NCI-H2196 treated with DMSO at 0.1 percent for 48 hours (cell line): ENCODE measurements at regions not wholly inside any gene's neighbourhood (a gene's known extent, or its start where the extent isn't known, plus 50 kb on each side); places are given as distances from the start of the nearest gene placed in this dataset.

ENCODE experiments used
- DNase-seq: peaks from one replicate; lab custom pipeline; 2025; ENCODE audit not compliant: unreplicated experiment; lab: John Stamatoyannopoulos, UW

DNA sequence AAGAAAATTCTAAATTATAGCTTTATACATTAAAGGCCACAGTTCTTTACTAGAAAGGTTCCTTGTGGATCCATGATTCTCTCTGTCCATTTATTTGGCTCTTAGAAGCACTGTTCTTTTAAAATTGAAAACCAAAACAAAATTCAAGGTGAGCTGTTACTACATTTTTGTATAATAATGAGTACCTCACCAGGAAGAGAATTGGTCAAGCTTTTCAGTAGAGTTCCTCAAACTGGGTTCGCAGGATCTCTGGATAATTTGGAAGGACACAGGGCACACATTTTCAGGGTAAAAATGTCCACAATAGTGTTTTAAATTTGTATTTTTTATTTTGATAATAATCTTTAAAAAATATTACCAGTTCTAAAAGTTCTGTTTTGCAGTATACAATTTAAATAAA, 93.0 kb downstream of the PPP1R3A start:
- DNase-seq, result no peak

DNA sequence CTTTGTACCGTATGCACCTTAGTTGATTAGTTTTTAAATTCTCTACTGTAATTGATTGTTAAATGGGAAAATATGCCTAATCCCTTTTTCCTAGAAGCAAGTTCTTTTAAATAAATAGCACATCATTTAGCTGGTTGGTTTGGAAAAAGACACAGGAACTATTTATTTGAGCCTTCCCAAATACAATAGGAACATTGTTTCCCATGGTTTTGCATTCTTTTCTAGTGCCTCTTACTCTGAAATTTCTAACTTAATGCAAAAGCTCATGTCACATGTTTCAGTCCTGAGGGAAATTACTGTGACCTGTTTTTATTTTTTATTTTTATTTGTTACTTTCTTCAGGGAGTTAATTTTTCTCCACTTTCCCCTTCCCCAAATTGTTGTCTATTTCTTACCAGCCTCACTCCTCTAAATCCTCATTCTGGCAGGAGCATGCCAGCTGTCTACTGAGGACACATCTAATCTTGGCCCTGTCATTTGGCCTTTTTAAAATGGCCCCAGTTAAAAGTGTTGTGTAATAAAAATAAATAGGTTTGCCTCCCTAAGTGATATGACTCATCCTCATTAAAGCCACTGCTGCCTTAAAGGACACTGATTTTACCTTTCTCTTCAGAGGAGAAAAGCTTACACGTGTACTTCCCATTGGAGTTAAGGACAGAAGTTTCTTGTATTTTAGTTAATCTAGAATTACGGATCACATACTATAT, 94.5 kb downstream of the PPP1R3A start:
- DNase-seq, result no peak

DNA sequence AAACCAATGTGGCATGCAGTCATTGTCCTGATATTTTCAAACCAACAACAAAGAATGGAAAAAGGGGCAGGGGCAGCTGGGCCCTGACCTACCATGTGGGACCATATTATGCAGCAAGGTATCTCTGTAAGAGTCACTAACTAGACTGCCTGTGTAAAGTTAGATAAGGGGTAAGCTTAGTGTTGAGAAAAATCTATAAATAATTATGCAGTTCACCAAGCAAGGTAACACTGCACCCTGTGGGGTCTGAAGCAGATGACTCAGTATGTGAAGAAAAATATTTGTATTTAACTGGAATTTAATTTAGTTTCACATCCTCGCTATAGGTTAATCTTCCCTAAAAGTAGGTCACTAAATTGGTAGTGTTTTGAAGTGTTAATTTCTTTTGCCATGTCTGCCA, 99.3 kb downstream of the PPP1R3A start:
- DNase-seq, result no peak

DNA sequence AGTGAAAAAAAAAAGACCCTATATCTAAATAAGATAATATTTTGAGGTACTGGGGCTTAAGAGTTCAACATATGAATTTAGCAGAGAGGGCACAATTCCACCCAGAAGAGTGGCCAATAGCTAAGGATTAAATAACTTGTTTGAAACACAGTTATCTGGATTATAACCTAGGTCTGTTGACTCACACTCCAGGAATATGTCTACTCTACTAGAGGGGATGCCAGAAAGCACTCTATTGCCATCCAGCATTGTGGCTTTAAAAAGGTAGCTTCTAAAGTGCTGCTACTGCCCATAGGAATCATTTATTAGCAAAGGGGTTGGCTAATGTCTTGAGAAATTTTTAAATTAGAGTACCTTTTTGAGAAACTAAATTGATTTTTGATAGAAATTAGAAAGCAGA, 102.2 kb downstream of the PPP1R3A start:
- no peak for DNase-seq

DNA sequence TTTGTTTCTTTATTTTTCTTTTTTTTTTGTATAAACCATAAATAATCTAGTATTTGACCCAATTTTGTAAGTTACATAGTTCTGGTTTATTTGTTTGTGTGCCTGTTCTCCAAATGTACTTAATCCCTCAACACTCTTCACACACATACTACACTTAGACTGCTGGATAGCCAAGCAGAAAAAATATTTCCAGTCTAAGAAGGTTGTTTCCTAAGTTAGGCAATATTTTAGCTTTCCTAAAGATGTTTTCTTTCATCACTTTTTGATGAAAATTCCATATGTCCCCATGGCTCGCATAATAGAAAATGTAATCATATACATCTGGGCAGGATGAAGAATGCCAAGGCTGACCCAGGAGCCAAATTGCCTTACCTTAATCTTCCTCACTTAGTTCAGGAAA, 105.3 kb downstream of the PPP1R3A start:
- no peak for DNase-seq

DNA sequence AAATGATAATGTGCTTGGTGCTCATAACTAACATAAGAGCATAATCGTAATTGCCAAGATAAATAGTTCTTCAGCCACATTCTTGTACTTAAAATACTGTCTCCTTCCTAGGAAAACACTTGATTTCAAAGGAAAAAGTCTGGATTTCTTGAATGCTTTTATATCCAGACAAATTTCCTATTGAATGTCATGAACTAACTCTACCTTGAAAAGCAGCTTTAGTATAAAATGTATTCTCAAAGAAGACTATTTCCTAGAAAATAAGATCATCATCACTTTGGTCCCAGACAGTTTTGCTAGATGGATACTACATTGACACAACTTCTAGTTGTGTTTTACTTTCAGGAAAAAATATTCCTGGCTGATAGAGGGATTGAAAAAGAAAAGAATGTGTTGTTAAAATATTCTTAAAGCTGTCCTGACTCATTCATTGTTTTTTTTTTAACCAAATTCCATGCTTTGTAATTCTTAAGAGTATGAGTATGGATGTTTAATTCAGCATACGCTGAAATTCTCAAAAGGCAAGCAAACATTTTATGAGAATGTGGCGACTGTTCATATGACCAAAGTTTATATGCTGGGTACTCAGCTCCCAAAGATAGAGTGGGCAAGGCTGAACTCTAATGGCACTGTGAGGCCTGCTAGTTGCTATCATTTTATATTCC, 106.1 kb downstream of the PPP1R3A start:
- no peak for DNase-seq

DNA sequence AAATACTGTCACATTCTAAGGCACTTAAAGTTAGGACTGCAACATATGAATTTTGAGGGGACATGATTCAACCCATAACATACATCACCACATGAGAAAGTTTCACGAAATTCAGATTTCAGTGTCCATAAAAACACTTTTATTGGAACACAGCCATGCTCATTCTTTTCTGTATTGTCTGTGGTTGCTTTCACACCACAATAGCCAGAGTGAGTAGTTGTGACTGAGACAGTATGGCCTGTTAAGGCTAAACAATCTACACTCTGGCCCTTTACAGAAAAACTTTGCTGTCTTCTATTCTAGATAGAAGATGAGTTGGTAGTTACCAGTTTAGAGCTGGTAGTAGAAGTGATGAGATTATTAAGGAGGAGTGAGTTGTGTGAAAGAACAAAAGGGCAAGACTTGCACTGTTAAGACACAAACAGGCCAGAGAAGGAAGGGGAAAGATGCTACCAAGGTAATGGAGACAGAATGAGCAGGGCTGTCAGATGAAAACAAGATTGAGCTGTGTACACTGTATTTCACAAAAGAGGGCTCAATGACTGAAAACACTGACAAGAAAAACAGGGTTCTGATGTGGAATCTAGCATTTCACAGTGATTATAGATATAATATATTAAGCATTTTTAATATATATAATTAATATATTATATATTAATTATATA, 108.6 kb downstream of the PPP1R3A start:
- DNase-seq, result no peak

DNA sequence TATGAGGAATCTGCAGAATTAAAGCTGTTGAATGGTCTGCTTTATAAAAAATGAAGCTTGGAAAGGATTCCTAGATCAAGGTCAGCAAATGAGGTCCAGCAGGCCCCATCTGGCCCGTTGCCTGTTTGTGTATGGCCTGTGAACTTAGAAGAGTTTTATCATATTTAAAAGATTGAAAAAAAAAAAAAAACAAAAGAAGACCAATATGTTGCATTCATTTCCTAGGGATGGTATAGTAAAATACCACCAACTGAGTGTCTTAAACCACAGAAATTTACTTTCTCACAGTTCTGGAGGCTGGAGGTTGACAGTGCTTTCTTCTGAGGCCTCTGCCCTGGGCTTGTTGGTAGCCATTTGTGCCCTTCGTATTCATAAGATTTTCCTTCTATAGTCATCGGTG, 109.2 kb downstream of the PPP1R3A start:
- DNase-seq, result no peak

DNA sequence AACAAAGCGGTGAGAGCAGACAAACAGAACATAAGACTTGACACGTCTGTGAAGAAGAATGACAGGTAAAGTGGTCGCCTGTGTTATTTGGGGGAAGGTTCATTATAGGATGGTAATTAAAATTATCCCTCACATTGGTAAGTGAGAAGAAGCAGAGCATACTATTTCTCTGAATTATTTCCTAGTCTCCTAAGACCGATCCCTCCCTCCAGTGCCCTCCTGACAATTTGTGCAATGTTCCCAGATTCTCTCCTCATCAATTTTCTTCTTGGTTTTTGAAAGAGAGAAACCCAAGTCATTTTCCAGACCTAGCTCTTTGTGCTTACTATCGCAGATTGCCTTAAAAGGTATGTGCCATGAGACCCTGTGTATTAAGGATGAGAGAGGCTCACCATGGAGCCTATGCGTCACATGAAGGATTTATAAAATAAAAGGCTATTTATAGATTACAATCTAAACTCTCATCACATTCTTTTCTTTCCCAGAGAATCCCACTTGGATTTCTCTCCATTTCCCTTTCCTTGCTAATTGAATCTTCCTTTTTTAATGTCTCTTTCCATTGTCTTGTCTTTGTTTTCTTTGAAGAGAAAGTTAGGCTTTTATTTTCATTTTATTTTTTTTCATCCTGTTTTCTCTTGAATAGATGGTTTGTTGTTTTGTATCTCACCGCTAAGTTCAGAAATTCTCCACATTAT, 112.0 kb downstream of the PPP1R3A start:
- DNase-seq, result no peak

DNA sequence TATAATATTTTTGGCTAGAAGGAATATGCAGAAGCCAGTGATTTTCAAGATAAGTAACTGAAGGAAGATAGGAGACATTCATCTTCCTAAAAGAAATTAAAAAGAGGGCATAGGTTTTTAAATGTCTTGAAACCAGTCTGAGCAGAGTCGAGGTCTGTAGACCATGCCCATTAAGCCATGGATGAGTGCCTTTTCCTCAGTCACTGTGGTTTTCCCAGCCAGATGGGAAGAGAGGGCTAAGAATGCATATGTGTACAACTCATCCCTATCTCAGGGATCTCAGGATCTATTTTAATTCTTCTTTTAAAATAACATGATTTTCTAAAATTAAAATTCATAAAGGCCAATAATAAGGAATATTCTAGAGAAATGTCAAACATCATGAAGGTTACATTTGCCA, 112.8 kb downstream of the PPP1R3A start:
- DNase-seq, result no peak

DNA sequence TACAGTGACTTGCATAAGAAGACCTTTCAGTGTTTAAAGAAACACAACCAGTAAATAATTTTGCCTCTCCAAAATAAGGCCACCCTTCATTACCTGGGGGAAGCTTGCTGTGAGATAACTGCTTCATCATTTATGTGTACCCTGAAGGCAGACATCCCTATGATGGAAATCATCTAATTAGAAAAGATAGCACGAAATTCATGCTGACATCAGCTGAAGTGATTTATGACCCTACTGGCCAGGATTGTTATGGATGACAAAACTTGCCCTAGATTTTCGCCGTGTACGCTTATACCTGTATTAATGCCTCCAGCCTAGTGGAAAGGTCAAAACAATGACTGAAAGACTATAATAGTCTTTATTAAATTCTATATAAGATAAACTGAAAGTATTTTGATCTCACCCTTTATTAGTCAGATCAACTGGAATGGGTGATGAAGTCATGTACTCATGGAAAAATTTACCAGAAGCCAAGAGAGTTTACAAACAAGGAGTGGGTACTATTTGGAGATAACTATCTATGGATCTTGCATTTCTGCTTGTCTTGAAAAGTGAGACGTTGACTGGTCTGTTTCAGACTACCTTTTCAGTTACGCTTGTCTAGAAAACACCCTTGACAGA, 114.2 kb downstream of the PPP1R3A start:
- DNase-seq, result no peak

DNA sequence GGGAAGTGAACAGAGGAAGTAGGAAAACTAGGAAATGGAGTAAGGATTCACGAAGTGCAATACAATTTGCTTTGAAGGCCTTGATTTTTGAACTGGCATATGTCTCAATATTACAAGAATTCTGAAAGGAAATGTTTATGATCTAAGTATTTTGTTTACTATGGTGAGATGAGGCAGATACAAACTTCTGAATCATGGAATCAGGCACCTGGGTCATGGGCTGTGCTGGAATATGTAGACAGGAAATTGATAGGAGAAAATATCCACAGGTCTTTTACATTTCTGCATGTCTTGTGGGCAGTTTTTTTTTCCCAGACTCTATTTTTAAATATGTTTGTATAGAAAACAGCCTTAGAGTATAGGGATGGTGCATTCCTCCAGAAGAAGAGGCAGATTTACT, 117.1 kb downstream of the PPP1R3A start:
- DNase-seq, result no peak

DNA sequence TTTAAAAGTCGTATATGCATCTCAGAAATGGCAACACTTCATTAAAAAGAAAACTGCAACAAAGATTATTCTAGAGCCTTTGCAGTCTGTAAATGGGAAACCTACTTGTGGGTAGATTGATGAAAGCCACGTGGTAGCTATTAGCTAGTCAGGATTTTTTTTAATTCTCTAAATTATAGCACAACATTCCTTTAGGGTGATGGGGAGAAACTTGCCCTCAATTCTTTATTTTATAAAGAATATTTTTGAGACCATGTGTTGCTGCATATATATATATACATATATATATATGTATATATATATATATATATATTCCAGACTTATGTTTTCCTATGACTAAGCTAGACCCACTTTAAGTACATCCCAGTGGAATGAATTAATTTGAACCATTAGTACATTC, 118.0 kb downstream of the PPP1R3A start:
- DNase-seq, result no peak

DNA sequence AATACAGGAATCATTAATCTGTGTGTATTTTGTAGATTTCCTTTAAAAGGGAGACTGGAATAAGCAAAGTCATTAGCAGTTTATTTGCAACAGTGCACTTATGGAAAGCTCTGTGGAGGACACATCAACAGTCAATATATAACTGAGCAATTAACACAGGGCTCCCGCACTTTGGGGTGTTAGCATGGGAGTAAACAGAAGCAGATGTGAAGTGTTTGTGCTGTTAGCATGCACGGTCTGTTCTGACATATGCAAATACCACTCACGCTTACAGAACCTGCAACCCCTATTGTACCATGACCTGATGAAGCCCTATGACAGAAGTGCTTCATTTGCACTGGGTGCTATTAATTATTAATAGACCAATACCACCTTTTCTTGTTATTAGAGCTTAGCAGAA, 118.9 kb downstream of the PPP1R3A start:
- no peak for DNase-seq

DNA sequence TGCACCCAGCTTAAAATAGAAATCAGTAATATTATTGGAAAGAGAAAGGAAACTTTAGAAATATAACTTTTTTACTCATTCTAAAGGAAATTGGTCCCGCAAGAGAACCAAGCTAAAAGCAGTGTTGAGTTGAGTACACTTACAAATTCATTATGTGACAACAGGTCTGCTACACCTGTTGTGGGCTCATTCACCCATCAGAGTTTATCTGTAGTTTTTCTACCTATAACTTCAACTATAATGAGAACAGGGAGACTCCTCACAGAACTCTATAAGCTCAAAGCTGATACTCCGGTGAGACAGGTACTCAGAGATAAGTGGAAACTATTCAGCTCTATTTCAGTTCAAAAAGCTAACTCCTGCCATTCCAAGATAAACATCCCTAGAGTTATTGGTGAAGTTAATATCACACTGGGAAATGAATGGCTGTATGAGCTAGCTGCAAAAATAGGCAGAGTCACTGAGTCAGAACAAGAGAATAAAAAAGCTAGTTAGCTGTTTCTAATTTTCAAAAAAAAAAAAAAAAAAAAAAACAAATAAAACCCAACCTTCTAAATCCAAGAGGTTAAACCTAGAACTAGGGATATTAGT, 121.3 kb downstream of the PPP1R3A start:
- DNase-seq, result no peak

DNA sequence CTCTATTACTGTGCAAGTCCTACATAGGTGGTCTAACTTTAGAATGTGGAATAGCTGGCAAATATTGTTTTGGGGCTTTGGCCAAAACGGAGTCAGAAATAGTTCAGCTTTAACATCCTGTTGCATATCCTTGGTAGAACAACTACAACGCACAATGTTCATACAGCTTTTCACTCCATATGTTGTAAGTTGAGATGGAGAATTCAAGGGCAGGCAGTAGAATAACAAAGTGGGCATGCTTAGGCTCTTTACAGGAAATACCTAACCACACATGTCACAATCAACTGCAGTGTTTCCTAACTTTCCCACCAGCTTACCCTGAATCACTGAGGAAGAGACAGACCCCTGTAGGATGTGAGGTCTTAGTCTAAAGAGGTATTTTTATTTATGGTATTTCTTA, 122.3 kb downstream of the PPP1R3A start:
- DNase-seq, result no peak

DNA sequence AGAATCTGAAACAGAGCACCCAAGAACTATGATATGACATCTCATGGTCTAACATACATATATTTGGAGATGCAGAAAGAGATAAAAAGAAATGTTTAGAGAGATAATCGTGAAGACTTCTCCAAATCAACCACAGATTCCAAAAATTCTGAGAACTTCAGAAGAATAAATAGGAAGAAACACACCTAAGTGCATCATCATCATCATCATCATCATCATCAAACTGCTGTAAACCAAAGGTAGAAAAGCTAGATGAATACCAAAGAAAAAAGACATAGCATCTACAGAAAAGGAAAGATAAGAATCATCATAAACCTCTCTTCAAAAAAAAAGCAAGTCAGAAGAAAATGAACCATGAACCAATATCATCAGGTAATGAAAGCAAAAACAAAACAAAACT, 124.2 kb downstream of the PPP1R3A start:
- DNase-seq, result no peak

DNA sequence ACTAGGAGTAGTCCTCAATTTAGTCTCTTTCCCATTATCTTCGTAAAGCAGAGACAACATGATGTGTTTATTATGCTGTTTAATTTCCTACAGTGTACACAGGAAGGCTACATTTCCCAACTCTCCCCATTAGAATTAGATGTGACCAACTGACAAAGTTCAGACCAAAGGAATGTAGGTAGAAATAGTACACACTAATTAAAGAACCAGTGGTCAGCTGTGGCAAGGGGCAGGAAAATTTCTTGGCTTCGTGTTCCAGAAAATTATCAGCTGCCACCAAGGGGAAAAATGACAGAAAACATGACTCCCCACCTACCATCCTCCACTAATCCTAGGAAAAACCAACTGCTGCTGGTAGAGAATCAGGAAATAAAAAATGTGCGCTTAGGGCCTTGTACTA, 125.6 kb downstream of the PPP1R3A start:
- DNase-seq, result no peak

DNA sequence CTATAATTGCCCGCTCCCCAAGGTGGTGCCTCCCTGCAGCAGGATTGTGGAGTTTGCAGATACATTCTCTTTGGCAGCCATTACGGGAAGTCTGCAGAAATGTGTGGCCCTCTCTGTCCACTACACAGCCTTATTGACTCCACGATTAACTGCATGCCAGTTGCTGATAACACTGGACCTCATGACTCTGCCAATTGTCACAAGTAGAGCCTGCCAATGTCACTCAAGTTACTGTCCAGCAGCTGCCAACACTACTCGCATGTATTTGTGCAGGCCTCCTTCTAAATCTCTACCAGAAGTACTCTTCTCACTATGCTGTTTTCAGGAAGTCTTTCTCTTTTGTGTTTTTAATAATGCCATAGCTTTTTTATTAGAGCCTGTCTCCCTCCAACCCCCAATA, 128.8 kb downstream of the PPP1R3A start:
- no peak for DNase-seq

DNA sequence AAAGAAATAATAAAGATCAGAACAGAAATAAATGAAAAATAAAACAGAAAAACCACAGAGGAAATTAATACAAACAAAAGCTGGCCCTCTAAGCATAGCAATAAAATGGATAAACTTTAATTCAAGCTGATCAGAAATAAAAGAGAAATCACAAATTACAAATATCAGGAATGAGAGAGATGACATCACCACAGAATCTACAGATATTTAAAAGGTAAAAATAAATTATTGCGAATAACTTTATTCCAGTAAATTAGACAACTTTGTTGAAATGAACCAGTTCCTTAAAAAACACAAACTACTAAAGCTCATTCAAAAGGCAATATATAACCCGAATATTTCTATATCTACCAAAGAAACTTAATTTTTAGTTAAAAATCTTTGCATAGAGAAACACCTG, 131.7 kb downstream of the PPP1R3A start:
- DNase-seq, result no peak

DNA sequence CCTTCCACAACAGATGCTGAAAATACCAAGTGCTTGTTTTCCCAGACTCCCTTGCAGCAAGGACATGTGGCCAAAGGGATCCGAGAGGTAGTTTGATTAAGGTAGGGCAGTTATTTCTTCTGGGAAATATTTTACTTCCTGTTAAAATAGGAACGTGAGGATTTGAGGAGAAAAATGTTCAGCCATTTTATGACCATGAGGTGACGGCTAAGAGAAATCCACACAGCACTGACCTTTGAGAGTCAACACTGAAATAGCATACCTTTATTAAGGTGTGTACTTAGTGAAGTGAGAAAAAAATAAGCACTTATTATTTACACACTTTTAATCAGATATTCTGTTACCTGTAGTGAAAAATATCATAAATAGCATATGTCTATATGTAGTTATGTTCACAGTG, 133.9 kb downstream of the PPP1R3A start:
- DNase-seq, result no peak
